Large intestine (tissue), 3 donors: ENCODE measurements at regions not wholly inside any gene's neighbourhood (a gene's known extent, or its start where the extent isn't known, plus 50 kb on each side); places are given as distances from the start of the nearest gene placed in this dataset.

Experiments used
- DNase-seq, 2 donors: peaks; one replicate each; pipeline versions ENCODE4 v3.0.0 to v3.0.0-alpha.2; 2013
- H3K27ac ChIP-seq: one replicate; pipeline ENCODE4 v1.5.1; 2013; ENCODE audit warnings: low read length
- H3K27me3 ChIP-seq: 2 replicates; pipeline ENCODE4 v1.6.1; 2013; ENCODE audit warnings: low read length; ENCODE audit not compliant: control insufficient read depth, insufficient read depth
- H3K36me3 ChIP-seq: 2 replicates; pipeline ENCODE4 v1.6.1; 2013; ENCODE audit warnings: low read length; ENCODE audit not compliant: control insufficient read depth, insufficient read depth
- H3K4me1 ChIP-seq: one replicate; pipeline ENCODE4 v1.6.1; 2013; ENCODE audit warnings: low read length; ENCODE audit not compliant: control insufficient read depth, insufficient read depth
- H3K4me3 ChIP-seq: one replicate; pipeline ENCODE4 v1.5.1; 2013; ENCODE audit warnings: low read length
- H3K9me3 ChIP-seq: one replicate; pipeline ENCODE4 v1.6.1; 2013; ENCODE audit warnings: mild to moderate bottlenecking, low read depth, low read length, moderate library complexity; ENCODE audit not compliant: control insufficient read depth
- WGBS: methylation state at CpG from one replicate; pipeline ENCODE4 v1.1.5; 2013; ENCODE audit warnings: low lambda C conversion rate; ENCODE audit not compliant: insufficient coverage; 5-methylcytosine and 5-hydroxymethylcytosine counted together

DNA sequence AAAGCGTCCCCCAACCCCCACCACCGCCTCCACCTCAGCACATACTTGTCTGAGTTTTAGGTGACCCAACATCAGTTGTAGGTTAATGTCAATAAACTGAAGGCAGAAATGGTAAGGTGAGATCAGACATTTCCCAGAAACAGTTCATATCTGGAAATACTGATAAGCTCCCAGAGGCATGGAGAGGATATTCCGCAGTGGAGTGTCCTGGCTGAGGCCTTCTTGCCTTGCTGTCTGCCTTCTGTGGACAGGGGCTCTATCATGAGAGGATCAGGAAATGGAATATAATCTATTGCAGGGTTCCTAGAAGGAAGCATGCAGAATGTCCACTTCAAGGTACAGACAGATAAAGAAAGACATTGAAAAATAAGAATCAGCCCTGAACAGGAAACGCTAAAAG is 473.3 kb upstream of the MKI67 start:
- H3K27ac ChIP-seq: no peak overlapping the region
- no peak overlapping the region for H3K4me3 ChIP-seq
- H3K27me3 ChIP-seq: no peaks in the 10 kb centered on the region
- no peaks in the 10 kb centered on the region for H3K4me1 ChIP-seq
- DNase-seq: no peak
- H3K36me3 ChIP-seq: no peaks in the 10 kb centered on the region
- WGBS: 100% methylated on average over 1 of the region's 4 CpGs
- no peaks in the 10 kb centered on the region for H3K9me3 ChIP-seq

DNA sequence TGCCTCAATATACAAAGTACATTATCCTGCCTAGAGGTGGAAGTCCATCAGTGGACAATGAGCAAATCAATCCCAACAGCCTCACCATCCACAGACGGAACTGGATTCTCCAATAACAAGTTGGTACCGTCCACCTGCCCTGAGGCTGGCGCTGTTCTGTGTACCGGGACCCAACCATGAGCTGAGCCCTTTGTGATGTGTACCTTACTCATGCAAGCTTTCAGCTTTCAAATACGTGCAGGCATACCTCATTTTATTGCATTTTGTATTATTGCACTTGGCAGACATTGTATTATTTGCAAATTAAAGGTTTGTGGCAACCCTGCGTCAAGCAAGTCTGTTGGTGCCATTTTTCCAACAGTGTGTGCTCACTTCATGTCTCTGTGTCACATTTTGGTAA is 476.0 kb upstream of the MKI67 start:
- no peaks in the 10 kb centered on the region for H3K36me3 ChIP-seq
- WGBS: 100% methylated on average over 1 of the region's 6 CpGs
- no peaks in the 10 kb centered on the region for H3K4me1 ChIP-seq
- H3K27me3 ChIP-seq: no peaks in the 10 kb centered on the region
- no peak overlapping the region for H3K4me3 ChIP-seq
- no peaks in the 10 kb centered on the region for H3K9me3 ChIP-seq
- no peak overlapping the region for H3K27ac ChIP-seq
- DNase-seq: no peak

DNA sequence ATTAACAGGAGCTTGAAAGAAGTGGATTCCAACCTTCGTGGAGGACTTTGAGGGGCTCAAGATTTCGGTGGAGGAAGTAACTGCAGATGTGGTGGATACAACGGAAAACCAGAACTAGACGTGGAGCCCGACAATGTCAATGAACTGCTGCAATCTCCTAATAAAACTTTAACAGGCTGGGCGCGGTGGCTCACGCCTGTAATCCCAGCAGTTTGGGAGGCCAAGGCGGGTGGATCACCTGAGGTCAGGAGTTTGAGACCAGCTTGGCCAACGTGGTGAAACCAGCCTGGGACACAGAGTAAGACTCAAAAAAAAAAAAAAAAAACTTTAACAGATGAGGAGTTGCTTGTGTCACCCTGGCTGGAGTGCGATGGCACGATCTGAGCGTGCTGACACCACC is 477.8 kb upstream of the MKI67 start:
- no peak for DNase-seq
- Histone ChIP-seq H3K9me3 (no peaks in the 10 kb centered on the region), H3K36me3 (no peaks in the 10 kb centered on the region), H3K4me3 (no peak overlapping the region), H3K27me3 (no peaks in the 10 kb centered on the region), H3K27ac (no peak overlapping the region), H3K4me1 (no peaks in the 10 kb centered on the region)
- WGBS: 80% methylated on average over 1 of the region's 13 CpGs

DNA sequence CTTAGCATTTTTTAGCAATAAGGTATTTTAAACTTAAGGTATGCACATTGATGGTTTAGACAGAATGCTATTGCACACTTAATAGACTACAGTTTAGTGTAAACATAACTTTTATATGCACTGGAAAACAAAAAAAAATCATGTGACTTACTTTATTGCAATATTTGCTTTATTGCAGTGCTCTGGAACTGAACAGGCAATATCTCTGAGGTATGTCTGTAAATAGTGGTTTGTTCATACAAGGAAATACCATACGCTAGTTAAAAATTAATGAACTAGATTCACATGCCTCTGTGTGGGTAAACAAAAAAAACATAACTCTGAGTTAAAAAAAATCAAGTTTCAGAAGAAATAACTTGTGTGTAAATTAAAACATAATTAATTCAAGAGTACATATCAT is 479.0 kb upstream of the MKI67 start:
- Histone ChIP-seq H3K9me3 (no peaks in the 10 kb centered on the region), H3K27me3 (no peaks in the 10 kb centered on the region), H3K36me3 (no peaks in the 10 kb centered on the region), H3K4me3 (no peak overlapping the region), H3K4me1 (no peaks in the 10 kb centered on the region), H3K27ac (no peak overlapping the region)
- WGBS: no CpG with 5 or more reads among the region's 1 CpG
- peak in 1 of 2 donors; percentile 32 for DNase-seq

DNA sequence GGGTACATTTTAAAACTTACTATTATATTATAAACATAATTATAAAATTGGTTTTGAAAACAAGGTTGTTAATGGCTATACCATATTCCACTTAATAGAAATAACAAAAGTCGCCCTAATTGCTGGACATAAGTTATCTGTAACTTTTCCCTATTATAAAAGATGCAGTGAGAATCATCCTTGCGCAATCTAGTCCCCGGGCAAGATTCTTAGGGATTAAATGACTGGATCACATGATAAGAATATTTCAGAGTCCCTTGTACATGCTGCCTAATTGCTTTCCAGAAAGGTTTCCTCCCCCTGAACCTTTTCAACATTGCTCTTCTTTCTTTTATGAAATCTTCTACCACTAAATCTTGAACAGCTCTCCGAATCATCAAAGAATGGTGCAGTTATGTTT is 479.8 kb upstream of the MKI67 start:
- Histone ChIP-seq H3K27ac (no peak overlapping the region), H3K9me3 (no peaks in the 10 kb centered on the region), H3K27me3 (no peaks in the 10 kb centered on the region), H3K36me3 (no peaks in the 10 kb centered on the region), H3K4me1 (no peaks in the 10 kb centered on the region), H3K4me3 (no peak overlapping the region)
- no peak for DNase-seq
- WGBS: no CpG with 5 or more reads among the region's 4 CpGs

DNA sequence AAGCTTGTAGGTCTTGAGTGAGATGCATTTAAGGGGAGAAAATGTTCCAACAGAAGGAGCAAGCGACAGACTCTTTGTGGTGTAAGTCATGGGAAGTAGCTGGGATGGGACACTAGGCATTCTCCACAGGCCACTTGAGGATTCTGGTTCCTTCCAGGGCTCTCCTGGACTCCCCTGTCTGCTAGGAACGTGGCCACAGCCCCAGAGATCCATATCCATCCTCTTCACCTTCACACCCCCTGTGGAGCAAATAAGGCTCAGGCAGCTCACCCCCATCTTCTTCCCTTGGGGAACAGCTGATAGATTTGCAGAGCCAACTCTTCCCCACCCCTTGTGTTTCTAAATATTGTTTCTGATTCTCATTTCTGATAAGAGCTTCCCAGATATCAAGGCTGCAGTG is 482.6 kb upstream of the MKI67 start:
- no peak overlapping the region for H3K27ac ChIP-seq
- H3K27me3 ChIP-seq: no peaks in the 10 kb centered on the region
- H3K4me3 ChIP-seq: no peak overlapping the region
- no CpG with 5 or more reads among the region's 2 CpGs for WGBS
- no peak for DNase-seq
- H3K36me3 ChIP-seq: no peaks in the 10 kb centered on the region
- H3K9me3 ChIP-seq: no peaks in the 10 kb centered on the region
- H3K4me1 ChIP-seq: no peaks in the 10 kb centered on the region

DNA sequence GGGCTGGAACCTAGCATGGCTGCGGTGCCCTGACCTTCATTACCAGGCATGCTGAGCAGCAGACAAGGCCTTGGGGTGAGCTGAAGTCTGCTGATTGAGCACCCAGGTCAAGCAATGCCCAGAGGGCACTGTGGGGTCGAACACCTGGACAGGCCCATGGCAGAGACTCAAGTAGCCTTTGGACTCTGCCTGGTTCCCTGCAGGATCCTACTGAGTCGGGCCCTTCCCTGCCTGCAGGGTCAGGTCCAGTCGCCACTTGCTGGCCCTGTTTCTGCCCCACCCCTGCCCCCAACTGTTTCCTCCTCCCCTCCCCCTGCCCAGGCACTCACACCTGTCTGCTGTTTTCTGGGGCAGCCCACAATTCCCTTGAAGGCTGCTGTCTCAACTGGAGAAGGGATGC is 483.2 kb upstream of the MKI67 start:
- H3K36me3 ChIP-seq: no peaks in the 10 kb centered on the region
- no peak overlapping the region for H3K4me3 ChIP-seq
- WGBS: no CpG with 5 or more reads among the region's 4 CpGs
- H3K27me3 ChIP-seq: no peaks in the 10 kb centered on the region
- no peak overlapping the region for H3K27ac ChIP-seq
- DNase-seq: no peak
- H3K9me3 ChIP-seq: no peaks in the 10 kb centered on the region
- no peaks in the 10 kb centered on the region for H3K4me1 ChIP-seq

DNA sequence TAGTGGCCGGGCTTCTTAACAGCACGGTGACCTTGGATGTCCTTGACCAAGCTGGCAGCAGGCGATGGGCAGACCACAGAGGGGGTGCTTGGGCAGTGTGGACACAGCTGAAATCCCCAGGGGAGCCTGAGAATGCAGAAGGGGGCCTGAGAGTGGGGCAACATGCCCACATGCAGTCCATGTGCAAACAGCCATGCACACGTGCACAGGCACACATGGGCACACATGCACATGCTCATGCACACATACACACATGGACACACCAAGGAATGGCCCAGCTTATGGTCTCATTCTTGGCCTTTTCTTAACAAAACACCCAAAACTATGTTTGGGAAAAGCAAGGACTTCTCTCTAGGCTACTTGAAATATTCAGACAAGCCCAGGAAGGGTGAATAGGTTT is 483.9 kb upstream of the MKI67 start:
- H3K4me1 ChIP-seq: no peaks in the 10 kb centered on the region
- H3K27ac ChIP-seq: no peak overlapping the region
- WGBS: no CpG with 5 or more reads among the region's 4 CpGs
- H3K4me3 ChIP-seq: no peak overlapping the region
- no peaks in the 10 kb centered on the region for H3K27me3 ChIP-seq
- H3K36me3 ChIP-seq: no peaks in the 10 kb centered on the region
- H3K9me3 ChIP-seq: no peaks in the 10 kb centered on the region
- no peak for DNase-seq

DNA sequence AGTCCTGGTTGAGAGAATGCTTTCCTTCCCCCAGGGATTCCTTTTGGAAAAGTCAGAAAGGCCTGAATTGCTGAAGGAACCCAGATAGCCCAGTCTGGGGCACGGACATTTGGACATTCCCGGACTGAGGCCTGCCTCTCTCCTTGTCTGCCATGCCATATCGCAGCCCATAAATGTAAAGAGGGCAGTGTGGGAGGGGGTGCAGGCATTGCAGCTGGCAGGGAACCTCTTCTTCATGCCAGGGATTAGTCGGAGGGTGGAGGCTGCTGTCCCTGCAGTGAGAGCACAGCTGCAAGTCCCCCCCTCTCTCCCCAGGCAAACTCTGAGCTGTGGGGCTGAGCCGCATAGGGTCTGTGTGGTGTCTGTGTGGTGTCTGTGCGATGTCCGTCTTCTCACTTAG is 486.0 kb upstream of the MKI67 start:
- no peak for DNase-seq
- H3K4me3 ChIP-seq: no peak overlapping the region
- WGBS: 100% methylated on average over 1 of the region's 7 CpGs
- H3K4me1 ChIP-seq: no peaks in the 10 kb centered on the region
- H3K9me3 ChIP-seq: no peaks in the 10 kb centered on the region
- no peaks in the 10 kb centered on the region for H3K27me3 ChIP-seq
- no peaks in the 10 kb centered on the region for H3K36me3 ChIP-seq
- H3K27ac ChIP-seq: no peak overlapping the region

DNA sequence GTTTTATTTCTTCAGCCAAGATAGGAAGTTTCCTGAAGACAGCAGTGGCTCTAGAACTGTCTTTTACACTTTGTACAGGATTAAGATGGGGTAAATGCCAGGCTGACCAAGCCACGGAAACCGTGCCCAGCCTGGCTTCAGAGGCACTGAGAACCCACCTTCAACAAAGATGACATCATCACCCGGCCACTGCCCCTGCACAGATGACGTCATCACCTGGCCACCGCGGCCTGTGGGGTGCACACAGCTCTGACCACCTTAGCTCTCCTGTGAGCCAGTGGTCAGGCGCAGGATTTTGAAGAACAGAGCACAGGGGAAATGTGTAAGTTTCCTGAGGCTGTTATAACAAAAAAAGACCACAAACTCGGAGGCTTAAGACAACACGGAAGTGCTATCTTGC is 486.4 kb upstream of the MKI67 start:
- DNase-seq: no peak
- Histone ChIP-seq H3K4me1 (no peaks in the 10 kb centered on the region), H3K27me3 (no peaks in the 10 kb centered on the region), H3K4me3 (no peak overlapping the region), H3K9me3 (no peaks in the 10 kb centered on the region), H3K27ac (no peak overlapping the region), H3K36me3 (no peaks in the 10 kb centered on the region)
- 90% methylated on average over 2 of the region's 9 CpGs for WGBS

DNA sequence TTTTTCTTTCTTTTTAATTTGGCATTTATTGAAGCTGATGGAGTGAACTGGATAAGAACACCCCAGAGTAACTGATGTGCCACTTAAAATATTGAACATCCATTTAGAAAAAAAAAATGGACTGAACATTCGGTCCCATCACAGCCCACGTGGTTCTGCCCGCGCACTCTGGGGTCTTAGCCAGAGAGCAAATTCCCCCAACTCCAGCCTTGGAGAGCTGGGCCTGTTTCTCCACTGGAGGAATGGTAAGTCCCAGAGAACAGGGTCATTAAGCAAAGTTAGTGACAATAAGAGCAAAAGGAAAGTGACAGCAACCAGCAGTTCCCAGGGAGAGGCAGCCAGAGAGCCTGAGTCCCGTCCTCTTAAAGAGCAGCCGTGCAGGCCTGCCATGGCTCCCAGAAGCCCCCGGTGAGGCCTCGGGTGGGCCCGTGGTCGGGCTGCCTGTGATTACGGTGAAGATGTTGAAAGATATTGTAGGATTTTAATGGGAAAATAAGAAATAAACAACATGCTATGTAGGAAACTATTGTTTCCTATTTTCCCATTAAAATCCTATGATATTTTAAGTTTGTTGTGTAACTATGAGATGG is 487.9 kb upstream of the MKI67 start:
- Histone ChIP-seq H3K4me1 (no peaks in the 10 kb centered on the region), H3K27ac (no peak overlapping the region), H3K27me3 (no peaks in the 10 kb centered on the region), H3K36me3 (no peaks in the 10 kb centered on the region), H3K9me3 (no peaks in the 10 kb centered on the region), H3K4me3 (no peak overlapping the region)
- WGBS: 83% methylated on average over 1 of the region's 11 CpGs
- no peak for DNase-seq
